HL-60/S4 (cell line): ENCODE measurements at regions not wholly inside any gene's neighbourhood (a gene's known extent, or its start where the extent isn't known, plus 50 kb on each side); places are given as distances from the start of the nearest gene placed in this dataset.

ENCODE experiments used
- in situ Hi-C: fragments of 300-500 bp; cut with MboI; formaldehyde crosslinking; loops from 2 replicates; pipeline ENCODE4 v1.14.3; 2022; ENCODE audit warnings: low sequenced_read_pairs

GRCh38 chr3:68173012-68173634 is 518.7 kb upstream of the SUCLG2 start:
- in situ Hi-C loops = no loop called here

GRCh38 chr3:68172039-68172438 is 517.6 kb upstream of the SUCLG2 start:
- in situ Hi-C loops = no loop called here

- in situ Hi-C loops = no loop called here
Observed at GRCh38 chr3:68163968-68164367, 509.6 kb upstream of the SUCLG2 start.

GRCh38 chr3:68163062-68163461 is 508.6 kb upstream of the SUCLG2 start:
- in situ Hi-C loops = no loop called here

- in situ Hi-C loops = no loop called here
Observed at GRCh38 chr3:68162644-68163043, 508.2 kb upstream of the SUCLG2 start.

GRCh38 chr3:68151359-68151758 is 496.9 kb upstream of the SUCLG2 start:
- in situ Hi-C loops = no loop called here

- in situ Hi-C loops = no loop called here
Observed at GRCh38 chr3:68148447-68148846, 494.0 kb upstream of the SUCLG2 start.

GRCh38 chr3:68142441-68142840 is 488.0 kb upstream of the SUCLG2 start:
- in situ Hi-C loops = no loop called here

GRCh38 chr3:68139897-68140296 is 485.5 kb upstream of the SUCLG2 start:
- in situ Hi-C loops = no loop called here

- in situ Hi-C loops = no loop called here
Observed at GRCh38 chr3:68136411-68136810, 482.0 kb upstream of the SUCLG2 start.

GRCh38 chr3:68135067-68135466 is 480.7 kb upstream of the SUCLG2 start:
- in situ Hi-C loops = no loop called here

GRCh38 chr3:68129065-68129464 is 474.7 kb upstream of the SUCLG2 start:
- in situ Hi-C loops = no loop called here

GRCh38 chr3:68123231-68123630 is 468.8 kb upstream of the SUCLG2 start:
- in situ Hi-C loops = no loop called here

GRCh38 chr3:68121287-68121686 is 466.9 kb upstream of the SUCLG2 start:
- in situ Hi-C loops = no loop called here

- in situ Hi-C loops = no loop called here
Observed at GRCh38 chr3:68116580-68116979, 462.2 kb upstream of the SUCLG2 start.

GRCh38 chr3:68103811-68104210 is 449.4 kb upstream of the SUCLG2 start:
- in situ Hi-C loops = no loop called here

GRCh38 chr3:68090571-68090970 is 436.2 kb upstream of the SUCLG2 start:
- in situ Hi-C loops = no loop called here

GRCh38 chr3:68089572-68090011 is 435.2 kb upstream of the SUCLG2 start:
- in situ Hi-C loops = no loop called here

- in situ Hi-C loops = no loop called here
Observed at GRCh38 chr3:68088636-68089035, 434.2 kb upstream of the SUCLG2 start.

- in situ Hi-C loops = no loop called here
Observed at GRCh38 chr3:68088216-68088615, 433.8 kb upstream of the SUCLG2 start.

- in situ Hi-C loops = no loop called here
Observed at GRCh38 chr3:68072062-68072461, 417.6 kb upstream of the SUCLG2 start.

GRCh38 chr3:68070186-68070585 is 415.8 kb upstream of the SUCLG2 start:
- in situ Hi-C loops = no loop called here

- in situ Hi-C loops = no loop called here
Observed at GRCh38 chr3:68067314-68067713, 412.9 kb upstream of the SUCLG2 start.
